MV-4-11 (cell line): ENCODE measurements at regions not wholly inside any gene's neighbourhood (a gene's known extent, or its start where the extent isn't known, plus 50 kb on each side); places are given as distances from the start of the nearest gene placed in this dataset.
"Not testable (repeated sequence)": the region's sequence is repeated elsewhere in the genome, so short reads cannot be mapped to it uniquely, and the experiment has no call there.

Source experiments
- DNase-seq: peaks from one replicate; lab custom pipeline; 2025; lab: John Stamatoyannopoulos, UW

GRCh38 chr6:47180633-47181032 is 129.1 kb downstream of the TNFRSF21 start:
- DNase-seq: no peak

- no peak for DNase-seq
Measured at GRCh38 chr6:47179286-47179685, 130.4 kb downstream of the TNFRSF21 start.

- no peak for DNase-seq
Measured at GRCh38 chr6:47175656-47176055, 133.5 kb upstream of the ADGRF1 start.

GRCh38 chr6:47174502-47175023 is 132.4 kb upstream of the ADGRF1 start:
- DNase-seq: no peak

- not testable (repeated sequence) for DNase-seq
Measured at GRCh38 chr6:47174063-47174462, 131.9 kb upstream of the ADGRF1 start.

GRCh38 chr6:47173145-47173544 is 131.0 kb upstream of the ADGRF1 start:
- DNase-seq: not testable (repeated sequence)

GRCh38 chr6:47170617-47170947 is 128.4 kb upstream of the ADGRF1 start:
- DNase-seq: no peak

GRCh38 chr6:47169785-47170616 is 127.9 kb upstream of the ADGRF1 start:
- peak; percentile 62 for DNase-seq

- peak; percentile 92 for DNase-seq
Measured at GRCh38 chr6:47168180-47168579, 126.0 kb upstream of the ADGRF1 start.

- peak; percentile 97 for DNase-seq
Measured at GRCh38 chr6:47165918-47166317, 123.8 kb upstream of the ADGRF1 start.

GRCh38 chr6:47164877-47165276 is 122.7 kb upstream of the ADGRF1 start:
- DNase-seq: no peak

- DNase-seq: no peak
Measured at GRCh38 chr6:47163536-47163935, 121.4 kb upstream of the ADGRF1 start.

- DNase-seq: peak; percentile 80
Measured at GRCh38 chr6:47162793-47163192, 120.7 kb upstream of the ADGRF1 start.

GRCh38 chr6:47162231-47162630 is 120.1 kb upstream of the ADGRF1 start:
- DNase-seq: no peak

- peak; percentile 94 for DNase-seq
Measured at GRCh38 chr6:47161176-47161687, 119.1 kb upstream of the ADGRF1 start.

- DNase-seq: no peak
Measured at GRCh38 chr6:47160702-47161101, 118.6 kb upstream of the ADGRF1 start.

- peak; percentile 73 for DNase-seq
Measured at GRCh38 chr6:47159763-47160162, 117.6 kb upstream of the ADGRF1 start.

- DNase-seq: no peak
Measured at GRCh38 chr6:47157653-47158219, 115.6 kb upstream of the ADGRF1 start.

GRCh38 chr6:47157063-47157462 is 114.9 kb upstream of the ADGRF1 start:
- DNase-seq: no peak

GRCh38 chr6:47156196-47156595 is 114.1 kb upstream of the ADGRF1 start:
- no peak for DNase-seq

GRCh38 chr6:47153404-47153755 is 111.2 kb upstream of the ADGRF1 start:
- DNase-seq: peak; percentile 51

- peak; percentile 44 for DNase-seq
Measured at GRCh38 chr6:47152666-47153403, 110.7 kb upstream of the ADGRF1 start.
